ENCODE measurements at regions not wholly inside any gene's neighbourhood (a gene's known extent, or its start where the extent isn't known, plus 50 kb on each side); places are given as distances from the start of the nearest gene placed in this dataset.

- H2AFZ ChIP-seq (ENCODE audit: low read depth, low read length), result no peak overlapping the region
- no peaks in the 10 kb centered on the region for H3K36me3 ChIP-seq (ENCODE audit: insufficient read depth, low read length)
- no peak overlapping the region for H3K27ac ChIP-seq (ENCODE audit: low read length)
- H3K9ac ChIP-seq (ENCODE audit: low read length), result no peak overlapping the region
- no peaks in the 10 kb centered on the region for H3F3A ChIP-seq (ENCODE audit: insufficient read depth, low read length, poor library complexity, severe bottlenecking)
- no peak overlapping the region for H3K4me3 ChIP-seq (ENCODE audit: low read length)
- no peaks in the 10 kb centered on the region for H3K27me3 ChIP-seq (ENCODE audit: insufficient read depth, low read depth, low read length)
- no peaks in the 10 kb centered on the region for H3K9me3 ChIP-seq (ENCODE audit: low read length)
- no peak for TF ChIP-seq EP300 (conservative IDR thresholded peaks at IDR 0.05; ENCODE audit: poor library complexity, severe bottlenecking)
- no peak for TF ChIP-seq MXI1 (conservative IDR thresholded peaks at IDR 0.05; ENCODE audit: poor library complexity, severe bottlenecking)
- TF ChIP-seq TAF1 (IDR thresholded peaks at IDR 0.05; ENCODE audit: low read depth), result no peak
- no peak for TF ChIP-seq POLR2AphosphoS5 (IDR thresholded peaks at IDR 0.05)
- no peak for TF ChIP-seq RAD21 (conservative IDR thresholded peaks at IDR 0.05)
- TF ChIP-seq REST (IDR thresholded peaks at IDR 0.05; ENCODE audit: borderline replicate concordance), result no peak
- TF ChIP-seq EZH2 (IDR thresholded peaks at IDR 0.05; ENCODE audit: borderline replicate concordance, insufficient read depth, low read length, poor library complexity, severe bottlenecking), result no peak
- TF ChIP-seq SMC3 (conservative IDR thresholded peaks at IDR 0.05; ENCODE audit: poor library complexity), result no peak
- TF ChIP-seq CTCF (IDR thresholded peaks at IDR 0.05; ENCODE audit: poor library complexity, severe bottlenecking), result no peak
- H3K9me2 ChIP-seq (ENCODE audit: insufficient read depth, low read length), result no peaks in the 10 kb centered on the region
- H4K20me1 ChIP-seq (ENCODE audit: insufficient read depth), result no peaks in the 10 kb centered on the region
- no peak overlapping the region for H3K4me2 ChIP-seq (ENCODE audit: low read length)
- H3K79me2 ChIP-seq (replicated peaks; ENCODE audit: insufficient read depth, low read length), result no peaks in the 10 kb centered on the region
These were observed 182.0 kb upstream of the FAM241A start for GRCh38 chr4:111963158-111963700.

GRCh38 chr4:111977419-111977965 lies 167.8 kb upstream of the FAM241A start:
- no peaks in the 10 kb centered on the region for H3K9me2 ChIP-seq (ENCODE audit: insufficient read depth, low read length)
- H3K4me3 ChIP-seq (ENCODE audit: low read length), result no peak overlapping the region
- no peaks in the 10 kb centered on the region for H3F3A ChIP-seq (ENCODE audit: insufficient read depth, low read length, poor library complexity, severe bottlenecking)
- H4K20me1 ChIP-seq (ENCODE audit: insufficient read depth), result no peaks in the 10 kb centered on the region
- H3K36me3 ChIP-seq (ENCODE audit: insufficient read depth, low read length), result no peaks in the 10 kb centered on the region
- H3K9ac ChIP-seq (ENCODE audit: low read length), result no peak overlapping the region
- H3K9me3 ChIP-seq (ENCODE audit: low read length), result no peaks in the 10 kb centered on the region
- no peaks in the 10 kb centered on the region for H3K27me3 ChIP-seq (ENCODE audit: insufficient read depth, low read depth, low read length)
- no peak for TF ChIP-seq CTCF (IDR thresholded peaks at IDR 0.05; ENCODE audit: poor library complexity, severe bottlenecking)
- no peak for TF ChIP-seq EP300 (conservative IDR thresholded peaks at IDR 0.05; ENCODE audit: poor library complexity, severe bottlenecking)
- TF ChIP-seq RAD21 (conservative IDR thresholded peaks at IDR 0.05), result no peak
- no peak for TF ChIP-seq EZH2 (IDR thresholded peaks at IDR 0.05; ENCODE audit: borderline replicate concordance, insufficient read depth, low read length, poor library complexity, severe bottlenecking)
- no peak overlapping the region for H3K27ac ChIP-seq (ENCODE audit: low read length)
- no peak overlapping the region for H2AFZ ChIP-seq (ENCODE audit: low read depth, low read length)
- no peak overlapping the region for H3K4me2 ChIP-seq (ENCODE audit: low read length)
- no peaks in the 10 kb centered on the region for H3K79me2 ChIP-seq (replicated peaks; ENCODE audit: insufficient read depth, low read length)
